Transverse colon (tissue), 4 donors: ENCODE measurements at regions not wholly inside any gene's neighbourhood (a gene's known extent, or its start where the extent isn't known, plus 50 kb on each side); places are given as distances from the start of the nearest gene placed in this dataset.

Experiments used
- DNase-seq: peaks from one replicate; pipeline ENCODE4 v3.0.0-alpha.2; 2019
- H3K27ac ChIP-seq, 4 donors: fragments of 200-600 bp; sonication (generic); 2 replicates each; pipeline ENCODE4 v1.5.1; 2016 to 2018; ENCODE audit warnings: inconsistent platforms in 4 of 4
- H3K27me3 ChIP-seq: fragments of 200-600 bp; sonication (generic); 2 replicates; pipeline ENCODE4 v1.5.1; 2017; ENCODE audit warnings: inconsistent platforms
- H3K36me3 ChIP-seq, 4 donors: fragments of 200-600 bp; sonication (generic); 2 replicates each; pipeline ENCODE4 v1.5.1; 2017 to 2019; ENCODE audit warnings: inconsistent platforms in 4 of 4
- H3K4me1 ChIP-seq, 4 donors: fragments of 200-600 bp; sonication (generic); 2 replicates each; pipeline ENCODE4 v1.5.1; 2017 to 2020; ENCODE audit warnings: inconsistent platforms in 4 of 4
- H3K4me3 ChIP-seq, 4 donors: fragments of 200-600 bp; sonication (generic); 1 replicate in 1 of 4; 2 replicates in 3 of 4; pipeline versions ENCODE4 v1.5.1 to v1.6.1; 2017 to 2019; ENCODE audit warnings: inconsistent platforms in 4 of 4
- H3K9me3 ChIP-seq, 2 donors: fragments of 200-600 bp; sonication (generic); 2 replicates each; pipeline ENCODE4 v1.5.1; 2017 to 2019; ENCODE audit warnings: inconsistent platforms in 2 of 2
- EP300 ChIP-seq: sonication (generic); formaldehyde crosslinking; IDR thresholded peaks from one replicate; pipeline ENCODE4 v1.6.1; 2017; ENCODE audit warnings: antibody characterized with exemption, low read depth
- POLR2A ChIP-seq: fragments of 450-650 bp; IDR thresholded peaks from one replicate; pipeline ENCODE4 v1.6.1; 2016; ENCODE audit warnings: antibody characterized with exemption, mild to moderate bottlenecking, moderate library complexity
- POLR2AphosphoS5 ChIP-seq, 3 donors: sonication (generic); formaldehyde crosslinking; IDR thresholded peaks; one replicate each; pipeline ENCODE4 v1.6.1; 2016; ENCODE audit warnings: antibody characterized with exemption in 3 of 3
- WGBS, 2 donors: methylation state at CpG; one replicate each; pipeline ENCODE4 v1.1.5; 2018; ENCODE audit warnings: low coverage in 1 of 2; 5-methylcytosine and 5-hydroxymethylcytosine counted together
- in situ Hi-C, 4 donors: fragments of 200-750 bp; cut with MboI; loops; one replicate each; pipeline versions ENCODE4 v1.15.0 to v1.15.1; 2017; ENCODE audit warnings: low sequenced_read_pairs in 3 of 4, low pct_ligation_motif_present in 1 of 4, low pct_unique_long_range_greater_than_20kb in 1 of 4
- intact Hi-C: fragments of 100-400 bp; cut with DNase I; formaldehyde crosslinking; loops from one replicate; pipeline ENCODE4 v1.15.1; 2023; ENCODE audit warnings: low total_unique reads
- TF ChIP-seq, protein P1 (sequence below), 5 experiments: fragments of 200-600 bp in 3 of 5; fragments of 450-650 bp in 2 of 5; sonication (generic) in 3 of 5; IDR thresholded peaks; 1 replicate in 2 of 5; 2 replicates in 3 of 5; pipeline ENCODE4 v1.5.1; 2016 to 2017; ENCODE audit warnings: antibody characterized with exemption in 5 of 5, inconsistent platforms in 3 of 5, mild to moderate bottlenecking in 2 of 5, moderate library complexity in 1 of 5

DNA sequence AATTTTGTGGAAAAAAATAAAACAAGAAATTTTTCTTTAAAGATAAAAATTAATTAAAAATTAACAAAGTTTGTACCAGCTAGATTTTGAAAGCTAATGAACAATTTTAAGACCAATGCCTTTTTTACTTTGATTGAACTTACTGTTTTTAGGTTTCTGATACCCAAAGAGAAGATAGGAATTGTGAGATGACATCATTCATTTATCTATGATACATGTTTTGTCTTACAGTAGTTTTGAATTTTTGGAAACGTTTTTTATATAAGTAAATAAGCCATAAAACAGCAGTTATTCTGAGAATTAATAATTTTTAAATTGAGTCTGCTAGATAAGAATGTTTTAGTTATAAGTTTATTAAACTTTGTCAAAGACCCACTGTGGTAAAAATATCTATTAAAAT lies 65.0 kb upstream of the GPR174 start:
- Histone ChIP-seq H3K9me3 (no peaks in the 10 kb centered on the region), H3K36me3 (no peaks in the 10 kb centered on the region), H3K27me3 (no peaks in the 10 kb centered on the region), H3K4me1 (no peaks in the 10 kb centered on the region), H3K4me3 (no peak overlapping the region), H3K27ac (no peak overlapping the region)
- TF ChIP-seq EP300 (no peak), POLR2AphosphoS5 (IDR thresholded peaks at IDR 0.05) (no peak), POLR2A (no peak)
- TF ChIP-seq, protein P1, sequence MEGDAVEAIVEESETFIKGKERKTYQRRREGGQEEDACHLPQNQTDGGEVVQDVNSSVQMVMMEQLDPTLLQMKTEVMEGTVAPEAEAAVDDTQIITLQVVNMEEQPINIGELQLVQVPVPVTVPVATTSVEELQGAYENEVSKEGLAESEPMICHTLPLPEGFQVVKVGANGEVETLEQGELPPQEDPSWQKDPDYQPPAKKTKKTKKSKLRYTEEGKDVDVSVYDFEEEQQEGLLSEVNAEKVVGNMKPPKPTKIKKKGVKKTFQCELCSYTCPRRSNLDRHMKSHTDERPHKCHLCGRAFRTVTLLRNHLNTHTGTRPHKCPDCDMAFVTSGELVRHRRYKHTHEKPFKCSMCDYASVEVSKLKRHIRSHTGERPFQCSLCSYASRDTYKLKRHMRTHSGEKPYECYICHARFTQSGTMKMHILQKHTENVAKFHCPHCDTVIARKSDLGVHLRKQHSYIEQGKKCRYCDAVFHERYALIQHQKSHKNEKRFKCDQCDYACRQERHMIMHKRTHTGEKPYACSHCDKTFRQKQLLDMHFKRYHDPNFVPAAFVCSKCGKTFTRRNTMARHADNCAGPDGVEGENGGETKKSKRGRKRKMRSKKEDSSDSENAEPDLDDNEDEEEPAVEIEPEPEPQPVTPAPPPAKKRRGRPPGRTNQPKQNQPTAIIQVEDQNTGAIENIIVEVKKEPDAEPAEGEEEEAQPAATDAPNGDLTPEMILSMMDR (IDR thresholded peaks at IDR 0.05), result no peak
- 16 to 25% methylated on average over 1 of the region's 1 CpG for WGBS, 2 donors
- intact Hi-C loops (no loop called here), in situ Hi-C loops (loop anchor here in 2 of 4 donors (10.0 to 25.0 kb wide), 3 partner anchors 108 to 517 kb away; no protein-coding TSS in a partner anchor)
- no peak for DNase-seq

DNA sequence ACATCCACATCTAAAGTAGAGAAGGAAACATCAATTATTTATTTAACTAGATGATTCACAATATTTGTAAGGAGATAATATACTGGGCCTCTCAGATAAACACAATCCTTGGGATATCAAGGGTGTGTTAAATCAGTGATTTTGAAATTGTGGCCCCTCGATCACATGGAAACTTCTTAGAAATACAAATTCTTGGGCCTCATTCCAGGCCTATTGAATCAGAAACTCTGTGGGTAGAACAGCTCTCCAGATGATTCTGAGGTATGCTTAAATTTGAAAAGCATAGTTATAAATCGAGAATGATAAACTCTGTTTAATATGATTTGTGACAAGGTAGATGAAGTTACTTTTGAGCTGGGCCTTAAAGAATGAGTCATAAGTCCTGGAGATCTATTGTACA lies 64.3 kb upstream of the GPR174 start:
- in situ Hi-C loops (loop anchor here in 1 of 4 donors (25.0 kb wide), 2 partner anchors 107 to 518 kb away; no protein-coding TSS in a partner anchor), intact Hi-C loops (no loop called here)
- no peaks in the 10 kb centered on the region for H3K9me3 ChIP-seq
- H3K4me3 ChIP-seq, result no peak overlapping the region
- no peak overlapping the region for H3K27ac ChIP-seq
- DNase-seq, result no peak
- no peaks in the 10 kb centered on the region for H3K27me3 ChIP-seq
- WGBS, 2 donors, result 68% methylated on average over 2 of the region's 2 CpGs
- H3K36me3 ChIP-seq, result no peaks in the 10 kb centered on the region
- TF ChIP-seq, protein P1 (IDR thresholded peaks at IDR 0.05), result no peak
- TF ChIP-seq POLR2AphosphoS5 (IDR thresholded peaks at IDR 0.05), result no peak
- TF ChIP-seq EP300, result no peak
- TF ChIP-seq POLR2A, result no peak
- no peaks in the 10 kb centered on the region for H3K4me1 ChIP-seq

DNA sequence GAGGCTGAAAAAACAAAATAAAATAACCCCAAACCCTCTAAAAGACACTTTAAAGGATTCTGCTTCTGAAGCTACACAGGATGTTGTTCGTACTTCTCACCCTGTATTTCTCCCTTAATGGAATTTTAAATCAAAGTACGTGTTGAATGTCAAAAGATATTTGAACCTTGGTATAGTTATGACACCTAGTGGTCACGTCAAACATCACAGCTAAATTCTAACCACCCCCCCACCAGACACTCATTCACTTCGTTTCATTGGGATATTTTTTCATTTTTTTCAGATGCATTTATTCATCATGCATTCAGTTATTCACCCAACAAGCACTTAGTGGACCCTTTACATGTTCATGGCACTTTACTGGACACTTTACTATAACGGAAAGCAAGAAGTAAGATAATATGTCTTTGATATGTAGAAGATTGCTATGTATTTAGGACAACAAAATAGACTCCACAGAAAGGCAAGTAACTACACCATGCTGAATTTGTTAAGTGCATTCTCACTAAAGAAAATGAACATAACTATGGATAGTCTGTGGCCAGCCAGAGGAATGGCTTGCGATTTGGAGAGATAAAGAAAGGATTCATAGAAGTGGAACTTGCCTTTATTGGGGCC lies 62.5 kb upstream of the GPR174 start:
- DNase-seq, result no peak
- H3K27me3 ChIP-seq, result no peaks in the 10 kb centered on the region
- H3K4me3 ChIP-seq, result no peak overlapping the region
- no peaks in the 10 kb centered on the region for H3K36me3 ChIP-seq
- WGBS, 2 donors, result 15 to 24% methylated on average over 4 to 6 of the region's 6 CpGs
- no peak overlapping the region for H3K27ac ChIP-seq
- TF ChIP-seq, protein P1 (IDR thresholded peaks at IDR 0.05), result peak; percentile 45 to 64 (median 51)
- TF ChIP-seq POLR2A, result no peak
- intact Hi-C loops (no loop called here), in situ Hi-C loops (loop anchor here in 1 of 4 donors (25.0 kb wide), 2 partner anchors 105 to 520 kb away; no protein-coding TSS in a partner anchor)
- no peaks in the 10 kb centered on the region for H3K4me1 ChIP-seq
- H3K9me3 ChIP-seq, result no peaks in the 10 kb centered on the region

DNA sequence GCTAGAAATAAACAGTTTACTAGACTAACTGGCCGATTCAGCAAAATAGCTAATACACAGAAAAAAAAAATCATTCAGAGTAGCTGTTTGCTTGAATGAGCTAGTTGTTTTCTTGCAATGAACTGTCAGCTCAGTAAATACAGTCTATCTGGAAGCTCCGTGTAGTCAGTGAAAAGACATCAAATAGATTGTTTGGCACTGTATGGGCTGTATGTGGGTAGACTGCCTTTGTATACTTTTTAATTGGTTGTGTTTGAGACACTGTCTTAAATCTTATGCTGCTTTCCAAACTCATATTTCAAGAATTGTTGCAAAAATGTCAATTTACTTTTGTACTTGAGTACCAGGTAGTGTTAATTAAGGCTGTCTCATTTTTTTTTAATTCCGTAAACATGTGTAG lies 61.6 kb upstream of the GPR174 start:
- H3K36me3 ChIP-seq, result no peaks in the 10 kb centered on the region
- no peaks in the 10 kb centered on the region for H3K4me1 ChIP-seq
- 50 to 61% methylated on average over 2 to 3 of the region's 3 CpGs for WGBS, 2 donors
- no peak overlapping the region for H3K27ac ChIP-seq
- no peaks in the 10 kb centered on the region for H3K27me3 ChIP-seq
- intact Hi-C loops (no loop called here), in situ Hi-C loops (loop anchor here in 1 of 4 donors (25.0 kb wide), 2 partner anchors 104 to 521 kb away; no protein-coding TSS in a partner anchor)
- H3K4me3 ChIP-seq, result no peak overlapping the region
- H3K9me3 ChIP-seq, result no peaks in the 10 kb centered on the region
- TF ChIP-seq POLR2AphosphoS5 (IDR thresholded peaks at IDR 0.05), result no peak
- TF ChIP-seq, protein P1 (IDR thresholded peaks at IDR 0.05), result no peak
- no peak for TF ChIP-seq EP300
- no peak for TF ChIP-seq POLR2A
- DNase-seq, result no peak
